Stimulated activated naive CD8-positive, alpha-beta T cell treated with anti-CD3 and anti-CD28 coated beads, Interleukin-15, Interleukin-2, amounts not matched to agents 100 ng/mL and 50 ng/mL, for 24 hours (primary cell): ENCODE measurements at regions not wholly inside any gene's neighbourhood (a gene's known extent, or its start where the extent isn't known, plus 50 kb on each side); places are given as distances from the start of the nearest gene placed in this dataset.

Experiments used
- H3K27ac Mint-ChIP-seq: one replicate; pipeline ENCODE4 v1.8.0; 2021; ENCODE audit warnings: mild to moderate bottlenecking, mixed read lengths
- H3K27me3 Mint-ChIP-seq: one replicate; pipeline ENCODE4 v1.8.0; 2021; ENCODE audit warnings: mixed read lengths
- H3K36me3 Mint-ChIP-seq: one replicate; pipeline ENCODE4 v1.8.0; 2021; ENCODE audit warnings: low read depth, mixed read lengths
- H3K4me1 Mint-ChIP-seq: one replicate; pipeline ENCODE4 v1.8.0; 2021; ENCODE audit warnings: low read depth, mixed read lengths
- H3K4me3 Mint-ChIP-seq: one replicate; pipeline ENCODE4 v1.8.0; 2021; ENCODE audit warnings: mild to moderate bottlenecking, mixed read lengths
- H3K9me3 Mint-ChIP-seq: one replicate; pipeline ENCODE4 v1.8.0; 2021; ENCODE audit warnings: mixed read lengths

- H3K4me3 Mint-ChIP-seq: no peak overlapping the region
- H3K36me3 Mint-ChIP-seq: no peaks in the 10 kb centered on the region
- no peak overlapping the region for H3K27ac Mint-ChIP-seq
- no peaks in the 10 kb centered on the region for H3K9me3 Mint-ChIP-seq
- H3K27me3 Mint-ChIP-seq: no peaks in the 10 kb centered on the region
- H3K4me1 Mint-ChIP-seq: no peaks in the 10 kb centered on the region
Observed at GRCh38 chr11:11069841-11070835, 212.3 kb upstream of the ZBED5 start.

- no peak overlapping the region for H3K27ac Mint-ChIP-seq
Observed at GRCh38 chr11:11068113-11068512, 210.3 kb upstream of the ZBED5 start.

GRCh38 chr11:11065396-11065795 is 207.5 kb upstream of the ZBED5 start:
- H3K4me1 Mint-ChIP-seq: no peaks in the 10 kb centered on the region
- no peaks in the 10 kb centered on the region for H3K36me3 Mint-ChIP-seq
- H3K4me3 Mint-ChIP-seq: no peak overlapping the region
- no peaks in the 10 kb centered on the region for H3K9me3 Mint-ChIP-seq
- no peak overlapping the region for H3K27ac Mint-ChIP-seq
- no peaks in the 10 kb centered on the region for H3K27me3 Mint-ChIP-seq

More at GRCh38 chr11:11068113-11068512, 210.3 kb upstream of the ZBED5 start:
- Mint-ChIP-seq H3K9me3 (no peaks in the 10 kb centered on the region), H3K4me1 (no peaks in the 10 kb centered on the region), H3K27me3 (no peaks in the 10 kb centered on the region), H3K36me3 (no peaks in the 10 kb centered on the region), H3K4me3 (no peak overlapping the region)

GRCh38 chr11:11057472-11057854 is 199.6 kb upstream of the ZBED5 start:
- Mint-ChIP-seq H3K27me3 (peaks cover 4% of the 10 kb centered on the region), H3K4me3 (no peak overlapping the region), H3K36me3 (peaks cover 7% of the 10 kb centered on the region), H3K9me3 (peaks cover 20% of the 10 kb centered on the region), H3K4me1 (no peaks in the 10 kb centered on the region), H3K27ac (no peak overlapping the region)

GRCh38 chr11:11056749-11057471 is 199.1 kb upstream of the ZBED5 start:
- Mint-ChIP-seq H3K4me1 (no peaks in the 10 kb centered on the region), H3K27me3 (peaks cover 4% of the 10 kb centered on the region), H3K36me3 (peaks cover 7% of the 10 kb centered on the region), H3K27ac (no peak overlapping the region), H3K4me3 (no peak overlapping the region), H3K9me3 (peaks cover 20% of the 10 kb centered on the region)

GRCh38 chr11:11056316-11056715 is 198.5 kb upstream of the ZBED5 start:
- H3K27me3 Mint-ChIP-seq: peaks cover 4% of the 10 kb centered on the region
- H3K4me1 Mint-ChIP-seq: no peaks in the 10 kb centered on the region
- H3K36me3 Mint-ChIP-seq: peaks cover 7% of the 10 kb centered on the region
- peaks cover 20% of the 10 kb centered on the region for H3K9me3 Mint-ChIP-seq
- no peak overlapping the region for H3K4me3 Mint-ChIP-seq
- no peak overlapping the region for H3K27ac Mint-ChIP-seq

- H3K9me3 Mint-ChIP-seq: no peaks in the 10 kb centered on the region
- peaks cover 4% of the 10 kb centered on the region for H3K27me3 Mint-ChIP-seq
- no peak overlapping the region for H3K27ac Mint-ChIP-seq
- H3K36me3 Mint-ChIP-seq: no peaks in the 10 kb centered on the region
- H3K4me1 Mint-ChIP-seq: no peaks in the 10 kb centered on the region
- H3K4me3 Mint-ChIP-seq: no peak overlapping the region
Observed at GRCh38 chr11:11047851-11048610, 190.2 kb upstream of the ZBED5 start.

- H3K9me3 Mint-ChIP-seq: no peaks in the 10 kb centered on the region
- H3K27ac Mint-ChIP-seq: no peak overlapping the region
- H3K4me1 Mint-ChIP-seq: no peaks in the 10 kb centered on the region
Observed at GRCh38 chr11:11046781-11047180, 188.9 kb upstream of the ZBED5 start.

GRCh38 chr11:11045156-11045930 is 187.5 kb upstream of the ZBED5 start:
- Mint-ChIP-seq H3K27me3 (peaks cover 4% of the 10 kb centered on the region), H3K27ac (no peak overlapping the region), H3K4me1 (no peaks in the 10 kb centered on the region), H3K4me3 (no peak overlapping the region), H3K36me3 (no peaks in the 10 kb centered on the region), H3K9me3 (no peaks in the 10 kb centered on the region)

More at GRCh38 chr11:11046781-11047180, 188.9 kb upstream of the ZBED5 start:
- H3K36me3 Mint-ChIP-seq: no peaks in the 10 kb centered on the region
- peaks cover 4% of the 10 kb centered on the region for H3K27me3 Mint-ChIP-seq
- H3K4me3 Mint-ChIP-seq: no peak overlapping the region

GRCh38 chr11:11044137-11044855 is 186.4 kb upstream of the ZBED5 start:
- H3K36me3 Mint-ChIP-seq: no peaks in the 10 kb centered on the region
- peaks cover 4% of the 10 kb centered on the region for H3K27me3 Mint-ChIP-seq
- no peaks in the 10 kb centered on the region for H3K9me3 Mint-ChIP-seq
- H3K27ac Mint-ChIP-seq: no peak overlapping the region
- H3K4me1 Mint-ChIP-seq: no peaks in the 10 kb centered on the region
- H3K4me3 Mint-ChIP-seq: no peak overlapping the region

GRCh38 chr11:11043721-11044120 is 185.9 kb upstream of the ZBED5 start:
- no peak overlapping the region for H3K4me3 Mint-ChIP-seq
- H3K4me1 Mint-ChIP-seq: no peaks in the 10 kb centered on the region
- peaks cover 4% of the 10 kb centered on the region for H3K27me3 Mint-ChIP-seq
- no peaks in the 10 kb centered on the region for H3K36me3 Mint-ChIP-seq
- H3K9me3 Mint-ChIP-seq: no peaks in the 10 kb centered on the region
- H3K27ac Mint-ChIP-seq: no peak overlapping the region

GRCh38 chr11:11039208-11039965 is 181.5 kb upstream of the ZBED5 start:
- no peak overlapping the region for H3K27ac Mint-ChIP-seq
- H3K4me1 Mint-ChIP-seq: no peaks in the 10 kb centered on the region
- H3K9me3 Mint-ChIP-seq: no peaks in the 10 kb centered on the region
- H3K4me3 Mint-ChIP-seq: no peak overlapping the region
- no peaks in the 10 kb centered on the region for H3K36me3 Mint-ChIP-seq
- H3K27me3 Mint-ChIP-seq: peaks cover 3% of the 10 kb centered on the region

GRCh38 chr11:11038782-11039181 is 180.9 kb upstream of the ZBED5 start:
- no peaks in the 10 kb centered on the region for H3K9me3 Mint-ChIP-seq
- H3K4me3 Mint-ChIP-seq: no peak overlapping the region
- H3K27me3 Mint-ChIP-seq: peaks cover 4% of the 10 kb centered on the region
- H3K36me3 Mint-ChIP-seq: no peaks in the 10 kb centered on the region
- no peaks in the 10 kb centered on the region for H3K4me1 Mint-ChIP-seq
- no peak overlapping the region for H3K27ac Mint-ChIP-seq
